Activated CD8-positive, alpha-beta memory T cell treated with anti-CD3 and anti-CD28 coated beads, Interleukin-2, amount 50 U/mL, for 1 hour (primary cell): ENCODE measurements at regions not wholly inside any gene's neighbourhood (a gene's known extent, or its start where the extent isn't known, plus 50 kb on each side); places are given as distances from the start of the nearest gene placed in this dataset.

Experiments used
- DNase-seq: peaks from one replicate; pipeline ENCODE4 v3.0.0-alpha.2; 2020; ENCODE audit errors: extremely low read depth

DNA sequence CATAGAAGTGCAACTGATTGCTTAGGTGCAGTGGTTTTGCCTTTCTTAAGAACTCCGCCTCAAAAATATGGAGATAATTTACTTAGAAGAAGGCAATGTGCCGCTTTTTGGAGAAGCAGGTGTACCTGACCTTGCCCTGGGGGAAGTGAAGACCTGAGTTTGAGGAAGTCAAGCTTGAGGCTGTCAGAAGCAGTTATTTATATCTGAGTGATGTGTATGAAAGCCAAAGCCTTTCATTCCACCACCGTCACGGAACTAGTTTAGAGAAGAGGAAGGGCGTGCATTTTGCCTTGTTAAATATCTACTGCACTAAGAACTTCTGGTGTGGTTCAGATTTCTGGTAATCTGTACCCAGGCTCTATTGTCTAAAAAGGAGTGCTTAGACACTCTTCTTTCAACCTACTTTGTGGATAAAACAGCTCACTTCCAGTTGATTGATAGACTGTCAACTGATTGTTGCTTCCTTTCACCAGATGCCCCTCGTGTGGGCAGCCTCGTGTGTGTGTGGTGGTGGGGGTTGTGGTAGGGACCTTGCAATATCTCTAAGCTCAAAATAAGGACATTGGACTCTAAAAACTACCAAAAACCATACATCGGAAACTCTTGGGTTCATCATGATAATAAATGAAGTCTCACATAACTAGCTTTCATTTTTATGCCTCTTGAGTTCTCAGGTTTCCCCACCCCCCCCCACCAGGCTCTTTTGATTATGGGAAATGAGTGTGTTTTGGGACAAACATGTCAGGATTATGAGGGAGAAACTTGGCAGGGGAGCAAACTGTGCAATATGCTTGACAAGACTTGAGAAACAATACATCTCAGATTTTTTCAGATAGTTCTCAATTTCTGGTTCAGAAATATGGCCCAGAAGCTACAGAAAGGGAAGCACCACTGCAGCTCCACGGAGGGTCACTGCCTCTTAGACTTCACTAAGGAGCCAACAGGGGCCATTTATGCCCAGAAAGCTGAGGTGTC, 78.6 kb downstream of the ARF6 start:
- peak; percentile 51 for DNase-seq

DNA sequence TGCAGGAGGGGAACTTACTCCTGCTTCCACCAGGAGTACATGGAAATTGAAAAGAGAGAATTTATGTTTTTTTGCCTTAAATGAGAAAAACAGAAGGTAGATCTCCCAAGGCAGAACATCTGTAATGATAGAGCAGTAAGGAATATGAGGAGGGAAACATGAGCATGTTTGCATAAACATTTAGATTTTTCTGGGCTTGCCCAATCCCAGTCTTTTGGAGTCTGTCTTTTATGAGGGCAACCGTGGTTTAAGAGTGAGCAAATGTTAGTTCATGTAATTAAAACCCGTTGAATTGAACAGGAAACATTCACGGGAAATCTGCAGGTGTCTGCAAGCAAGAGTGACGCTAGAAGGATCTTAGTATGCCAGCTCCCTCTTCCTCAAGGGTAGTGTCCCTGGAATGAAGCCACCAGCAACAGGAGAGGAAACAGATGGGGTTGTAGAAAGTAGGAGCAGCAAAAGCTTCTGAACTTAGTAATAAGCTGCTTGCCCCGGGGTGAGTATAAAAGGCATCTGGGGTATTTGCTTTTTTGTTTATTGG, 79.3 kb downstream of the ARF6 start:
- no peak for DNase-seq

DNA sequence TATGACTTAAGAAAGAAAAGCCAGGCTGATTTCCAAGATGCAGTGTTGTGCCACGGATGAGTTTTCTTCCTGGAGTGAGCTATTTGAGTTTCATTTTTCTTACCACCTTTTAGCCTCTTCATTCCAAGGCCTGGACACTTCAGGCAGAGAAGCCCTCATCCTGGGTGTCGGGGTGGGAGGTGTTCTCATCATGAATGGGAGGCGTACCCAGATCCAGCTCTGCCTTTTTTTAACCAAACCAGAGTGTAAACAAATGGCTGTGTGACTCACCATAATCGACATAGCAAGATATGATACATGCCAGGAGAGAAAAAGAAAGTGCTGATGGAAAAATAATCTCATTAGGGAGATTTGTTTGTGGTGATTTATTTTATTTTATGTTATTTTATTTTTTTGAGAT, 79.9 kb downstream of the ARF6 start:
- no peak for DNase-seq

DNA sequence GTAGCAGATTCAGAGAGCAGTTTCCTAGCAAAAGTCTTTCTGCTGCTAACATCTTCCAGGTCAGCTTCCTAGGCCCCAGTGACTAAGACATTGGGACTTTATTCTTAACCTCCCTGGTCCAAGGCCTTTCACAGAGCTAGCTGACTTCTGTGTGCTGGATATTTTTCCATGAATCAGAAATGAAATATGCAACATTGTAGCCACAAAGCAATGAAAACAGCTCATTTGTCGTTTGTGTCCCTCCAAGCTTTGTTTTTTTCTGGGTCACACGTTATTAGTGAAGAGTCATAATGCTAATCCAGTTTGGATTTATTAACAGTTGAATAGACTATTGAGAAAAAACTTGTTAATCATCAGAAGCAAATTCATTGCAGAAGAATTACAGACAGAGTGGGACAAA, 82.4 kb downstream of the ARF6 start:
- DNase-seq: no peak

DNA sequence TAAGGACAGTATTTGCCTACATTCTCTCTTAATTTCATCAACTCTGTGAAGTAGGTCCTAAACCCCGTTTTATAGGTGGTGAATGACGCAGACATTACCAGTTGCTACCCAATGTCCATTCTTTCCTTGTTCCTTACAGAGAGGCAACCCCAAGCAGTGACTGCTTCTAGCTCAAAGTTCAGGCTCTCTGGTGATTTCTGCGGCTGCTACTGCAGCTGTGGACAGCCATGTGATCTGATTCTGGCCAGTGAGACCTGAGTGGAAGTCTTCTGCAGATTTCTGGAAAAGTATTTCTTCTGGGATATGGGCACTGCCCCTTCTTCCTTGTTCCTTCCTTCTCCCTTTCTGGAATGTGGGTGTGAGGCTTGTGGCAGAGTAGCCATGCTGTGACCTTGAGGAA, 82.9 kb downstream of the ARF6 start:
- no peak for DNase-seq

DNA sequence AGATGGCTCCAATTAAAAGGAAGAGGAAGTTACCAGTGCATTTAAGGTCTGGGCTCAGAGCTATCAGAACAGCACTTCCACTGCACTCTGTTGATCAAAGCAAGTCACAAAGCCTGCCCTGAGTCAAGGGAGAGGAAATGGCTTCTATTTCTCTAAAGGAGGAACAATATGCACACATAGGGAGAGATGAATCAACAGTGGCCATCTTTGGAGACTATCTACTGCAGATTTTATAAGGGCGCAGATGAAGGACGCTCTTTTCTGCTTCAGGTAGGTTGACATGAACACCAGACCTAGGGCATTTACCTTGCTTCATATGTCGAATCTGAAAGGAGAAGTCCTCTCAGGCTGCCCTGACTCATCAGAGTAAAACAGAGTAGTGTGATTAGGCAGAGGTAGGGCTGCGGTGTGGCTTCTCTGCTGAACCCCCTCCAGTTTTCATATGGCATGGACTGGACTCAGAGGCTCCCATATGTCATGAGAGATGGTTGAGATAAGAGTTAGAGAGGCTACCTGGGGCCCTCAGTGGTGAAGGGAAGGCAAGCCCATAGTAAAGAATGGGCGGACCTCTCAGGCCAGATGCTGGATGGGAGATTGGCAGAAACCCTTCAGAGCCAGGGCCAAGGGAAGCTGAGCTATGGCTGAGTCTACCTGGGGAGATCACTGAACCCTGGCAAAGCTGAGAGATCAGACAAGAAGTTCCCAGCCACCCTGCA, 84.4 kb downstream of the ARF6 start:
- no peak for DNase-seq

DNA sequence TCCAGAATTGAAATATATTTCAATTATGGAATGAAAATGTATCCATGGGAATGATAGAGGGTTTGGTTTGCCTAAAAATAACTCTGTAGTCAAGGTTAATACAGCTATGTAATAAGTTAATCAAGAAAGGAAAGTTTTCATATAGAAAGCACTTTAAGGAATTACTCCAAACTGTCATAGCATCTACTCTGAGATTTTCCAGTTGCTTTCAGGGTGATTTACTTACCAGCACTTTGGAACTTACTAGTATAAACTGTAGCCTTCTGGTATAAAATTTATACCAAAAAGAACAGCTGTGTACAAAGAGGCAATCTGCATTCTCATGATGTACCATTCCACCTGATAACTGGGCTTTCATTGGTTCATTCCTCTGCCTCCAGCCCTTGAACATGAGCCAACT, 87.1 kb downstream of the ARF6 start:
- DNase-seq: no peak

DNA sequence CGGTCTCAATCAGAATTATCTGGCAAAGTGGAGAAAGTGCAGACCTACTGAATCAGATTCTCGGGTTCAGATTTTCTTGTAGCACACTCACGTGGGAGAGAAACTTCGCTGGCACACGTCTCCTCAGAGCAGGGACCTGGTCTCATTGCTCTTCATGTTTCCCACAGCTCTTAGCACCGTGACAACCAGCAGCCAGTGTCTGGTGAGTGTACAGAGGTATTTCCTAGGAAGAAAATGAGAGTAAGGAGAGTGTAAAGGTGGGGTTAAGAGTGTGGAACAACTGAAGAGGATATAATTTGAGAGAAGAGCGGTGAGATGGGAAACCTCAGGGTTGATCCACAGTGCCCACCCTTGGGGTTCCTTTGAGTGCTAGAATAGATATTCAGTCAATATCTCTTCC, 89.2 kb downstream of the ARF6 start:
- DNase-seq: no peak

DNA sequence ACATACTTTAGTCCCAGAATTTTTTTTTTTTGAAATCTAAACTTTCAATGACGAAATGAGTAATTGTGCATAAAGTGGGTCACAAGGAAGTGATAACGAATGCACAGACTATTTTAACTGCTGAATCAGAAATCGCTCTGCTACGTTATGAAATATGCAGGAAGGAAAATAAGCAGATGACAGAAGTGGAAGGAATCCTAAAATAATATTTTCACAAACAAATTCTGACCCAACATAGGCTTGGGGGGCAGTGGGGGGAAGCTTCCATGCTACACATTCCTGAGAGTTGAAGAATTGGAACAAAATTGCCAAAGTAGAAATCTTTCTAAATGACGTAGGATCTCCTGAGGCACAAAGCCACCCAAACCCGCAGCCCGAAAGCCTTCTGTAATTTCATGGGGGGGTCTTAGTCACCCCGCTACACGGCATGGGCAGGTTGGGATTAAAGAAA, 89.6 kb downstream of the ARF6 start:
- DNase-seq: no peak

DNA sequence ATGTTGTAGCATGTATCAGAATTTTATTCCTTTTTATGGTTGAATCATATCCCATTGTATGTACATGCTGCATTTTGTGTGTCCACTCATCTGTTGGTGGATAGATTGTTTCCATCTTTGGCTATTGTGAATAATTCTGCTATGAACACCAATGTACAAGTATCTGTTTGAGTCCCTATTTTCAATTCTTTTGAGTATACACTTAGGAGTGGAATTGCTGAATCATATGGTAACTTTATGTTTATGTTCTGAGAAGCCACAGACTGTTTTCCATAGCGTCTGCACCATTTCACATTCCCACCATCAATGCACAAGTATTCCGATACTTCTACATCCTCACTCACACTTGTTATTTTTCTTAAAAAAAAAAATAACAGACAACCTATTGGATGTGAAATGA, 91.5 kb downstream of the ARF6 start:
- no peak for DNase-seq

DNA sequence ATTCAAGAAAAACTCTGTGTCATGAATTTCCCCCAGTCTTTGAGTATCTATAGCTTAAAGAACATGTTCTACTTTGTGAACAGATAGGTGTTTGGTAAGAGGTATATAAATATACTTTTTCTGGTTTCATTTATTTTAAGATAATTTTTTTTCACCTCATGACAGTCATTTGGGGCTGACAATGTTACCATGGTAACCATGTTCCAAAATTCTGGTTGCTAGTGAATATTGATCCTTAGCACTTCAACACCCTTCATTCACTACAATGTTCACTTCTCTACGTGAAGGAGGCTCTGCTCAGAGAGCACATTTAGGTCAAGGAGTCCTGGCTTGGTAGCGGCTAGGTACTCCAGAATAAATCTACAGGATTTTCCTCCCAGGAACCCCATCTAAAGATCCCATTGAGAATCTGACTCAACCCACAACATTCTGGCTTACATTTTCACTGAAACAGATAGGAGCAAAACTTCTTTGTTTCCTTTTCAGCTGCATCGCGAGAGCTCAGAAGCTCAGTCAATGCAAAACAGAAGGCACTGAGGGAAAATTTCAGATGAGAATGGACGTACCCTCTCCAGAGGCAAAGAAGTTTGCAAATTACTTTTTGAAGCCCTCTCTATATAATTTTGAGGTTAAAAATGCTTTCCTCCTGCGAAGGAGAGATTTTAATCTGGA, 93.6 kb downstream of the ARF6 start:
- no peak for DNase-seq

DNA sequence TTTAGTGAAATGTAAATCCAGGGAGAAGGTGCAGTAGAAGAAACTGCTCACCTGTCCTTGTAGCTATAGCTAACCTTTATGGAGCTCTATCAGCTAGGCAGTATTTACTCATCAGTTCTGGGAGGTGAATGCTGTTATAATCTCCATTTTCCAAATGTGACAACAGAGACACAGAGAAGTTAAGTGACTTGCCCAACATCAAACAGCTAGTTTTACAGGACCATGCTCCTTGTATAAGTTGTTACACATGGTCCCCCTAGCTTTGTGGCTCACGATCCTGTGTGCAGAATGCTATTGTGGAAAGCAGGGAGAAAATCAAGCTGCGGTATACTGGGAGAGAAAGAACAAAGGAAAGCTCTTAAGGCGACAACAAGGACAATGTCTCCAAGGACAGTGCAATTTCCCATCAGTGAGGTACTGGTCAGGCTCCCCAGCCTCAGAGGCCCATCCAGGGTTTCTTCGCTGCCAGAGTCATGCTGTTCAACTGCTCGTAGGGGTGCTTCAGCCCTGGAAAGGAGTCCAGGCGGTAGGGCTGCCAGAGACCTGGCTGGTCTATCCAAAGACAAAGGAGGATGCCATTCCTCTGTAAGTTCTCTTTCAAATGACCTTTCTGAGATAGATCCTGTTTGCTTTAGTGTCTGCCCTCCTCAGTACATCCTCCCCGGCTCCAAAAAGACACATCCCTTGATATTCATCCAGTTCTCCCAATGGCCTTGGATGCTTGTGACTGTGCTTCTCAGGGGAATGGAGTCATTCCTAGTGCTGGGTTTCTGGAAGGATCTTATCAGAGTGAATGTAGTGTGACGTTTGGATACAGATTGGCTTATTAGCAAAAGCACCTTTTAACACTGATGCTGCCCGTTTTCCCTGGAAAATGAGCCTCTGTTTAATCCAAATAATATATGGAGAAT, 95.5 kb downstream of the ARF6 start:
- DNase-seq: no peak

DNA sequence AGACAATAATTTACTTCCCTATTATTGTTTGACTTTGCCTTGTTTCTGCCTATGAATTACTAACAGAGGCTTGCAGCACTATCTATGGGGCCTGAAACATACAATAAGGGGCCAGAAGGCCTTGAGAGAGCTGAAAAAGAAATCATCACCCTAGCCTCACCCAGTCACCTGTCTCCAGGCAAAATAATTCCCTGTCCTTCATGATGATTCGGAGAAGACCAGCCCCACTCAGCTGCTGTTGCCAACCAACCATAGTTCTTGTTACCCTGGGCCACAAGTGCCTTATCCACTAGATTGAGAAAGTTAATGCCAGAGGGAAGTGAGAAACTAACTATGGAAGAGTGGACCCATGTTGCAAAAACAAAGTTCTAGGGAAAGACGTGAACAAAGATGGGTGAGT, 97.1 kb downstream of the ARF6 start:
- no peak for DNase-seq

DNA sequence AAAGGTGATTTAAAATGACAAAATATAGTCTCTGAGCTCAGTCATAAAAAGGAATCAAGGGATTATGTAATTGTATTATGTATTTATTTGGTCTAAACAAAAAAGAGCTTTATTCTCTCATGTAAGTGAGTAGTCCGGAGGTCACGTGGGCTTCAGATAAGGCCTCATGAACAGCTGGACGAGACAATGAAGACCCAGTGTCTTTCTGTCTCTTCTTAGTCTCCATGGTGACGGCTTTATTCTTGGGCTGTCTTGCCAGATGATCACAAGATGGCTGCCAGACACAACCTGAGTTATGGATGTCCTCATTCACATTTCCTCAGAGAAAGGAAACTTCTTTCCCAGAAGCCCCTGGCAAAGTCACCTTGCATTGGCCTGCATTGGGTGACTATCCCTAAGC, 98.6 kb downstream of the ARF6 start:
- no peak for DNase-seq

DNA sequence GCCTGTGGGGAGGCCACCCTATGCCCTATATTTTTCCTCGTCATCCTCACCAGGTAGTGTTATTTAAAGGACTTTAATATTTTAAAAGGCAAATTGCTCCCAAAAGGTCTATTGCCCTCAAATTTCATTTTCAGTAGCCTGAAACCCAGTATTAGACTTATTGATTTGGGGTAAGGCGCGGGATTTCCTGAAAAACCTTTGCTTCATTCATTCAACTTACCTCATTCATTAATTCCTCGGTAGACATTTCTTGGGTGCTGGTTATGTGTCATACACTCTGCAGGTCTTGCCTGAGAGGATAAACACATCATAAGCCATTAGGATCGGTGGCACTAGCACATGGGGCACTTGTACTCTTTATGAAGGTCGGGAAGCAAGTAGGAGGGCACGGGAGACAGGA, 99.2 kb downstream of the ARF6 start:
- DNase-seq: no peak

DNA sequence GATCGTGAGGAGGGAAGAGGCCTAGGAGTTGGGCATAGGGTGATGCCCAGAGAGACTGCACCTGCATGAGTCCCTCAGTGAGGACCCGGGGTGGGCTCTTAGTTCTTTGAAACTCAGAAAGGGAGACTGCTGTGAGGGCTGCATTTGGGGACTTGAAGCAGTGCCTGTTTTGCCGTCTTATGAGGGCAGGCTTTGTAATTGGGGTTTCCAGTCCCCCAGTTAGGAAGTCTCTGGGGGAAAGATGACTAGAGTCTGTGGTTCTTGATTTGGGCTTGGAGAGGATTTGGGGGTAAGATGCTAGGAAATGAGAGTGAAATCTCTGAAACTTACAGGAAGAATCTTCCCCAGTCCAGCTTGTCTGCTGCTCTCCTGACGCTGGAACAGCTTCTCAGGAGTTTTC, 99.6 kb downstream of the ARF6 start:
- no peak for DNase-seq

DNA sequence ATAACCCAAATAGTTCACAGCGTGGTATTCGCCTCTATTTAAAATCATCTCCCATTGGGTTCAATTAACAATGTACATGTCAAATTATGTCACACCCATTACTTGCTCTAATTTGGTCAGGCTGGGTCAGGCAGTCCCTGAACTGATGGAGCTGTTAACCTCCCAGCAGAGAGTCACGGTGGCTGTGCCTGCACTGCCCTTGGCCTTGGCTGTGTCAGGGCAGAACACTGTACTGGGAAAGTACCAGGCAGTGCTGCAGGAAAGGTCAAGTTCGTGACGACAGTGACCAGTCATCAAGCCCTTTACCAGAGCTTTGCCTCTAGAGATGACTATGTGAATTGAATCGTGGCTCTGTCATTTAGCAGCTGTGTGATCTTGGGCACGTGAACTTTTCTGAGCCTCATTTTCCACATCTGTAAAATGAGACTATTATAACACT, 100.0 kb downstream of the ARF6 start:
- DNase-seq: no peak

DNA sequence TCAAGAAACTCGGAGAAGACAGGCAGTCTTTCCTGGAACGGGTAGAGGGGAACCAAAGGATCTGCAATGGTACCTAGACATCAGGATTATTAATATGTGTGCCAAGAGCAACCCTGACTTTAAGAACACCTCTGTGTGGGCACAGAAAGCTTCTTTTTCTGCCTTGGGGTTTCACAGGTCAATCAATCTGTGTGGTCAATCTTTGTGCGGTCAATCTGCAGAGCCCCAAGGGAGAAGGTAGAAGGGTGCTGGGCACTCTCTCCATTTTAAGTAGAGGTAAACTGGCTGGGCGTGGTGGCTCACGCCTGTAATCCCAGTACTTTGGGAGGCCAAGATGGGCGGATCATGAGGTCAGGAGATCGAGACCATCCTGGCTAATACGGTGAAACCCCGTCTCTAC, 100.7 kb downstream of the ARF6 start:
- DNase-seq: no peak

DNA sequence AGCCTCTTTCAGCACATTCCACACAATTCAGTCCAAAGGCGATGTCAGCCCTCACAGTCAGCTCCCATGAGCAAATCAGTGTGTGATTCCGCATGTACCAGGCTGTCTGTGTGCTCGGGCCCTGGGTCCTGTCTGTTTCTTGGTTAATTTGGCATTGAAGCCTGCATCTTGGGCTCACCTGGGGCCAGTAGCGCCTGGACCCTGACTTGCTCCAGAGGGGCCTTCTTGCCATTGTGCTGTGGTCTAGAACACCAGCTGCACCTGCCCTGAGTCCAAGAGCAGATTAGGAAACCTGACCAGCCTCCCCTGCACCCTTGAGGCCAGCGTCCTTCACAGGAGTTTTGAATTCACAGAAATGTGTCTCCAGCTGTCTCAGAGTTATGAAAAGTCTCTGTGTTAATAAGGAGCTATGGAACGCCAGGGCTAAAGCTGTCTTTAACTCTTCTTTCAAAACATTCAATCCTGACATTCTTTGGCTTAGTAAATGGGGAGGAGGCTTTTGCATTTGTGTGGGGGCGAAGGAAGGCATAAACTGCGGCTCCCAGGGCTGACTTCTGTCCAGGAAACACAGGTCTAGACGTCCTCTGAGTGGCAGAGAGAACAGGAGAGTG, 102.2 kb downstream of the ARF6 start:
- no peak for DNase-seq

DNA sequence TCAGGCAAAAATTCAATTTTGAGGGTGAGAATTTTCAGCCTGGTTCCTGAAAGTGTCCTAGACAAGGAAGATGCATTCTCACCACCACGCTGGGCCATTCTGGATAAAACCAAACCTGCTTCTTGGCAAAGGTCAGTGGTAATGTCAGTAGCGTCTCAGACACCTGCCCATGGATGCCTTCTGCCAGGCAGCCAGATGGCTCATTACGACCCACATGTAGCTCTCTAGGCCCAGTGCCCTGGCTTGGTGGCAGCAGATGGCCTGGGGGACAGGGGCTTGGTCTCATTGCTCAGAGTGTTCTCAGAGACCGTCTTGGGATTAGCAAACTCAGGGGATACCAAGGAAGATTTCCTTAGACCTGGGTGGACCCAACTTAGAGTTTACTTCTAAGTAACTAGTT, 105.1 kb downstream of the ARF6 start:
- DNase-seq: no peak
